ENCODE measurements at regions not wholly inside any gene's neighbourhood (a gene's known extent, or its start where the extent isn't known, plus 50 kb on each side); places are given as distances from the start of the nearest gene placed in this dataset.
"Not testable (repeated sequence)": the region's sequence is repeated elsewhere in the genome, so short reads cannot be mapped to it uniquely, and the experiment has no call there.

DNA sequence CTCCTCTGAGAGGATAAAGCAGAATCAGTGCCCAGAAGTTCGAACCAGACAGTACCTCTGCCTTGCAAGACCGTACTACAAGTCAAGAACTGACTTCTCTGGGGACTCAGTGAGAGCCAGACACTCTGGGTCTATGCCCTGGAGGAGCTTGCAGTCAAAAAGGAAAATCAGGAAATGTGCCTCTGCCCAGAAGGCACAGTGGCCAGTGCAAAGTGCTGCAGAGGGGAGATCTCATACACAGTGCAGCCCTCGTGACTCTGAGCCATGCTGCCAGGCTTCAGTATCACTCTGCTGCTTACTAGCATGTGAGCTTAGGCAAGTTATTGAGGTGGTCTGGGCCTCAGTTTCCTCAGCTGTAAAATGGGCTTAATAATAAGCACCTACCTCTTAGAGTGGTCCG, 144.0 kb upstream of the NPY start:
- no peak for DNase-seq

DNA sequence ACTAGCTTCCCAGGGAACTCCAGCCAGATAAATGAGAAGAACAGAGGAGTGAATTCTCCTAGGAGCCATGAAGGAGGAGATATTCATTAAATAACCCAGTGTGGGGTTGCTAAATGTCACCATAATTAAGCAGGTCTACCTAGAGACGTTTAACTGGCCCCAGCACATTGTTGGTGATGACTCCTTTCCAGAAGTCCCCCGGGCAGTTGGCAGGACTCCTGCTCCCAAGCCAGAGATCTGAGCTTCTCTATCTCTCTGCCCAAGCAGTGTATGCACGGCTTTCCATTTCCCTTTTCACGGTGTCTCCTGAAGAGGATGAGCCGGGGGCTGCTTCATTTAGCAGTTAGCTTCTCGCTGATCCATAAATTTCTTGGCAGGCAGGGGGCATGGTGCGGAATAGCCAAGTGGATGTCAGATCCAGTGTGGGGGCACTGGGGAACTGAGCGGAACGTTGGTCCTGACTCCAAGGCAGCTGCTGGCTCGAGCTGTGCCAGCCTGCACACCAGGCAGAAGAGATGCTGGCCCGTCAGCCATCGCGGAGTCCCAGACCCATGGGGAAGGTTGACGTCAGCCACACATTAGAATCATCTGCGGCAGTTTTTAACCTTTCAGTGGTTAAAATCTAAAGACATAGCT, 142.0 kb upstream of the NPY start:
- DNase-seq: no peak

- no peak for DNase-seq
These were observed 140.4 kb upstream of the NPY start for GRCh38 chr7:24143547-24143946.

GRCh38 chr7:24151944-24152343, 132.0 kb upstream of the NPY start:
- no peak for DNase-seq

- no peak for DNase-seq
These were observed 131.6 kb upstream of the NPY start for GRCh38 chr7:24152356-24152755.

DNA sequence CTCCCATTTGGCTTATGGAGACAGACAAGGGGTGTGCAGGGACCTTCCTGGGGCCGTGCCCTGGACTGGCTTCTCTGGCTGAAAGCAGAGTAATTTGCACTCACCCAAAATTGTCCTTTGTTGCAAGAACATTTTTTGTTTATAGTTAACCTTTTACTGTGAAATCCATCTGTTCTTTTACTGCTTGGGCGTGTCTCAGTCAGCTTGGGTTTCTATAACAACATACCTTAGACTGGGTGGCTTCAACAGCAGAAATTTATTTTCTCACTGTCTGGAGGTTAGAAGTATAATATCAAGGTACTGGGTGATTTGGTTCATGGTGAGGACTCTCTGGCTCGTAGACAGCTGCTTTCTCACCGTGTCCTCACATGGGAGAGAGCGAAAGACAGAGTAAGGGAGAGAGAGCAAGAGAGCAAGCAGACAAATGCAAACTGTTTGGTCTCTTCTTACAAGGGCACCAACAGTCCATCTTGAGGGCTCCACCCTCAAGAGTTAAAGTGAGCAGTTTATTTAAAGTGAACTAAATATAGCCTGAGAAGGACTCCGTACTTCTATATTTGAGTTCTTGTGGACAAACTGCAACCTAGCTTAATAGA, 131.0 kb upstream of the NPY start:
- no peak for DNase-seq

GRCh38 chr7:24157666-24158065, 126.3 kb upstream of the NPY start:
- no peak for DNase-seq

- no peak for DNase-seq
These were observed 125.0 kb upstream of the NPY start for GRCh38 chr7:24158975-24159374.

GRCh38 chr7:24164401-24164800, 119.6 kb upstream of the NPY start:
- DNase-seq: no peak

GRCh38 chr7:24169077-24169624, 114.8 kb upstream of the NPY start:
- no peak for DNase-seq

- not testable (repeated sequence) for DNase-seq
These were observed 112.0 kb upstream of the NPY start for GRCh38 chr7:24171951-24172350.

DNA sequence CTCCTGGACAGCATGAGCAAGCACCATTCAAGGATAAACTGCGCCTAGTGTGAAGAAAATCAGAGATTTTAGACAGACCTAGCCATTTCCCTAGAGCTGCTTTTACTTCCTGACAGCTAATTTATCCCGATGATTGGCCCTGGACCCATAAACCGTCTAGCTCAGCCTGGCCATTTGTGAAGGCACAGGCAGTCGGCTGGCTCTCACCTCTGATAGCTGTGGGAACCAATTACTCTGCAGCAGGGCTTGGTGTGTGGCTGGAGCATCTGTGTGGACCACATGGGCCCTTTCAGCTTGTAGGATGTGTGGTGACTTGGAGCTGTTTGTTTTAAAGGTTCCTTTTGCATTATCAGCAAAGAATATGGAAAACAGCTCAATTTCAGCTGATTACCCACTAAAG, 111.1 kb upstream of the NPY start:
- no peak for DNase-seq

GRCh38 chr7:24175603-24176002, 108.4 kb upstream of the NPY start:
- DNase-seq: no peak

GRCh38 chr7:24178811-24179570, 105.0 kb upstream of the NPY start:
- DNase-seq: no peak

- DNase-seq: no peak
These were observed 92.6 kb upstream of the NPY start for GRCh38 chr7:24191362-24191761.

DNA sequence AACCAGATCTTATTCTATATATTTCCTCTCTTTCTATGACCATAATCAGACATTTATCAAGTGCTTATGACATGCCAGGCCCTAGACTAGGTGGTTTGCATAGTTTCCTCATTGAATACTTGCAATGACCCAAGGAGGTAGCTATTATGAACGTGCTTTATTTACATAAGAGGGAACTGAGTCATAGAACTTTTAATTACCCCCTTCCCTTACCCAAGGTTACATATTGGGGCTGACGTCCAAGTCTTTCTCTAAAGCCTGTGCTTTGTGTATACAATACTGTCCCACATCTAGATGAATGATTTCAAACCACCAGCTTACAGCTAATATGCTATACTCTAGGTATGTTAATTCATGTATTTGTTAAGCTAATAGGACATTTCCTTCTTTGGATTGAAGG, 91.9 kb upstream of the NPY start:
- no peak for DNase-seq

GRCh38 chr7:24192691-24193090, 91.3 kb upstream of the NPY start:
- DNase-seq: no peak

GRCh38 chr7:24197852-24198251, 86.1 kb upstream of the NPY start:
- DNase-seq: no peak

- DNase-seq: no peak
These were observed 84.0 kb upstream of the NPY start for GRCh38 chr7:24199978-24200377.

DNA sequence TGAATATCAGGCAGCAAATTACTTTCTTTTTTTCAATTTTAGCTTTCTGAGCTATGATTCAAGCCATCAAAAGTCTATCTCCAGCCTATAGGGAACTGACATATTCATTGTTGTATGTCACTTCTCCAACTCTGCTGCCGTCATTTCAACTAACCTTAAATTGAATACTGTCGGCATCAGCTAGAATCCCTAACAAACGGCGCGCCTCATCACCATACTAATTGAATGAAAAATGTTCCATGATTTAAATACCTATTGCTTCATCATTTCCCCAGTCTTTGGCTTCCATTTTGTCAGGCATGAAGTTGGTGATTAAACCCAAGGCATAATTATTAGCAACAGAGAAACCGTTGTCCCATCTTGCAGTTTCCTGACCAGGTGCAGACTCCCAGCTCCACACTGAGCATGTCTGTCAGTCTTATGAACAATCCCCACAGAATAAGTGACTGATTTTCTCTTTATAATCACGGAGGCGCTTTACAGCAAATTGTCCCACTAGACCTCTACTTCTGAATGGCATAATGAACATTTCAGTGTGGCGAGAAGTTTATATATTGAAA, 83.5 kb upstream of the NPY start:
- DNase-seq: no peak

GRCh38 chr7:24201226-24201625, 82.8 kb upstream of the NPY start:
- no peak for DNase-seq

- DNase-seq: no peak
These were observed 71.9 kb upstream of the NPY start for GRCh38 chr7:24212073-24212472.

DNA sequence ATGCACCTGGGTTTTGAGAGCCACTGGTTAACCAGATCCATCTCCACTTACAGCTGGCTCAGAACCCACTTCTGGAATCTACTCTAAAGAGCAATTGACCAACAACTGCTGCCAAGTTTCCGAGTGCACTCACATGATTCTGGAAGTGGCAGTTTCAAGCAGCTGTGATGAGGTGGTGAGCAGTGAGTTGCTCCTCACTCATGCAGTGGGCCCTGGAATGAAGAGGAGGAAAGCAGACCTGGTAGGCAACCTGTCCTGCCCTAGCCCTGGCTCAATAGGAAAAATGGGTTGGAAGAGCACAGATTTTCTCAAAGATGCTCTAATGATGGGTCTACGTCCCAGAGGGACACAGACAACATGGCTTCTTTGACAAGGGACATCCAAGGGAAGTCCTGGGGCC, 70.7 kb upstream of the NPY start:
- no peak for DNase-seq

DNA sequence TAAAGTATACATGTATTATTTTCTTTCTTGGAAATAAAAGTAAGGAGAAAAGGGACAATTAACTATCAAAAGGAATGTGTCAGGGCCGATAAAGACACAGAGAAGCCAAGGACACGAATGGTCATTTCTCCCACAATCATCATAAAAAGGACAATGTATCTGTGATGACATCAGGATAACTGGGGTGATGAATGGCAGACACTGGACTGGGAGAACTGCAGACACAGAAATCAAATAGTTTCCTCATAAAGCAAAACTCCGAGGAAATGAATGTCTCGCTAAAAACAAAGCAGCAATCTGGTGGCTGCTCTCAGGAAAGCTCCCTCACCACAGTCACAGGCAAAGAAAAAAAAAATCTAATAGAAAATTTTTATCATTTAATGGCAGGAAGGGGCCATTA, 69.3 kb upstream of the NPY start:
- DNase-seq: no peak

Data from SIG-M5 (cell line).